Activated T-cell treated with anti-CD3 and anti-CD28 coated beads, Interleukin-2, amount 50 U/mL, for 72 hours (primary cell): ENCODE measurements at regions not wholly inside any gene's neighbourhood (a gene's known extent, or its start where the extent isn't known, plus 50 kb on each side); places are given as distances from the start of the nearest gene placed in this dataset.

Experiments used
- ATAC-seq, 2 donors: fragments of 150-1000 bp; cut with Tn5 transposase; replicated peaks in 1 of 2; 2 replicates each; pipeline ENCODE4 v1.10.0; 2021; ENCODE audit warnings: moderate library complexity in 2 of 2, mild to moderate bottlenecking in 1 of 2
- DNase-seq, 2 donors: peaks; one replicate each; pipeline ENCODE4 v3.0.0; 2021 to 2022; ENCODE audit warnings: mixed read lengths in 1 of 2
- H3K27ac Mint-ChIP-seq: one replicate; pipeline ENCODE4 v1.8.0; 2022; ENCODE audit warnings: mild to moderate bottlenecking, moderate library complexity, mixed read lengths
- H3K27me3 Mint-ChIP-seq: one replicate; pipeline ENCODE4 v1.8.0; 2022; ENCODE audit warnings: low read depth, mixed read lengths
- H3K36me3 Mint-ChIP-seq, 2 donors: one replicate each; pipeline ENCODE4 v1.8.0; 2022; ENCODE audit warnings: mixed read lengths in 2 of 2, mild to moderate bottlenecking in 1 of 2; ENCODE audit not compliant: insufficient read depth in 2 of 2
- H3K4me1 Mint-ChIP-seq: one replicate; pipeline ENCODE4 v1.8.0; 2022; ENCODE audit warnings: low read depth, mixed read lengths
- H3K4me3 Mint-ChIP-seq, 2 donors: one replicate each; pipeline ENCODE4 v1.8.0; 2022; ENCODE audit warnings: mild to moderate bottlenecking in 2 of 2, mixed read lengths in 2 of 2, moderate library complexity in 2 of 2
- H3K9me3 Mint-ChIP-seq, 2 donors: one replicate each; pipeline ENCODE4 v1.8.0; 2022; ENCODE audit warnings: mixed read lengths in 2 of 2

DNA sequence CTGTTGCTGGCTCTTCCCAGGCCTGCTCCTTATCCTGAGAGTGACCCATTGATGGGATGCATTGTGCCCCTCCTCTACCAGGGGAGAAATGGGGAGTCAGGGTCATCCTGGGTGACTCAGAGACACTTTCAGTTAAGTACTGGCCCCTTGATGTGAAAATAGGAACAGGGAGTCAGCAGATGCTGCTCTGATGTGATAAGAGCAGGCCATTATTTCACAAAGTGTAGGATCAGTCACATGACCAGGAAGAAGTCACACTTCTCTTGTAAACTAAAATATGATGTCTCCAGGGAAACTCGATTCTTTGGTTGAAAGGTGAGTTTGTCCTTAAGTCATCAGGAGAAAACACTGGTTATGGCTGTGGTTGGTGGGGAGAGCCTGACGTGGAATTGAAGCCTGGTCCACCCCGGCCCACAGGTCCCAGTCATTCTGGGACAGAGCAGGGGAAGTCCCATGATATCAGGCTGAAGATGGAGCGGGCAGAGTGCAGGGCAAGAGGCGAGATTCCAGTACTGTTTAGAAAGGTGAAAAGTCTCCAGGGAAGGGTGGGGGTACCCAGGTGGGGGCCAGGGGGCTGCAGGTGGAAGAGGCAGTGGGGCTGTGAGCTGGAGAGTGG is 88.6 kb upstream of the NLRP1 start:
- no peaks in the 10 kb centered on the region for H3K36me3 Mint-ChIP-seq
- no peaks in the 10 kb centered on the region for H3K9me3 Mint-ChIP-seq
- no peak overlapping the region for H3K4me3 Mint-ChIP-seq
- ATAC-seq (peak in 1 of 2 donors; percentile 75), DNase-seq (peak in 1 of 2 donors; percentile 6)
- peaks cover 28% of the 10 kb centered on the region for H3K27me3 Mint-ChIP-seq
- peaks cover 5% of the 10 kb centered on the region for H3K4me1 Mint-ChIP-seq
- no peak overlapping the region for H3K27ac Mint-ChIP-seq

DNA sequence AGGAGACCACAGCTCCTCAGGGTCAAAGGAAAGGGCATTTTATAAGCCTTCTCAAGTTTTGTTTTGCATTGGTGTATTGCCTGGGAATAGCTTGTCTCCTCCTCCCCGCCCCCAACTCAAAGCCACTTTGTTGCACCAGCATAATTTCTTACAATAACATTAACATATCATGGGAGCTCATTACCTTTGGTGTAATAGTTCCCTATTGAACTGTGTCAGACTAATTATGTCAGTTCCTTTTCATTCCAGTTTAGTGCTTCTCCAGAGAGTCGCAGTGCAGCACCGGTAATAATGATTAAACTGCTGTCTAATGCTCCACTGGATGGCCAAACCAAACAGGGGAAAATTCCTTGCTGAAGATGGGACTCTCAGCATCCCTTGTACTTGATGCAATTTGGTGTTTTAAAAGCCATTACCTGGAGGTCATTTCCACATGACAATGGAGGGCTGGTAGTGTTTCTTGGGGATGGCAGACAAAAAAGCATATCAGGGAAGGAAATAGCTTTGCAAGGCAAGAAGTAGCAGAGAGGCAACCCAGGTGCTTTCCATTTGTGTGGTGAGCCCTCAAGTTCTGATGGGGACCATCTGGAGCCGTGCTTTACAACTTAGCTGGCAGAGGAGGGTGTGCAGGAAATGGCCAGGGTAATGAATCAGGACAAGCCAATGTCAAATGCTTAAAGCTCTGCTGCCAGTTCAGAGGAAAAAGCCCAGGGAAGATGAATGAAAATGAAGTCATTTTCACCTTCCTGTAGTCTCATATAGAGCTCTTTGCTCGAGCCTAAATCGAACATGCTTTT is 91.5 kb upstream of the NLRP1 start:
- no peak for DNase-seq
- H3K27ac Mint-ChIP-seq: no peak overlapping the region
- H3K36me3 Mint-ChIP-seq: no peaks in the 10 kb centered on the region
- H3K4me3 Mint-ChIP-seq: no peak overlapping the region
- H3K4me1 Mint-ChIP-seq: peaks cover 5% of the 10 kb centered on the region
- H3K9me3 Mint-ChIP-seq: no peaks in the 10 kb centered on the region
- no peak for ATAC-seq
- peaks cover 33% of the 10 kb centered on the region for H3K27me3 Mint-ChIP-seq

DNA sequence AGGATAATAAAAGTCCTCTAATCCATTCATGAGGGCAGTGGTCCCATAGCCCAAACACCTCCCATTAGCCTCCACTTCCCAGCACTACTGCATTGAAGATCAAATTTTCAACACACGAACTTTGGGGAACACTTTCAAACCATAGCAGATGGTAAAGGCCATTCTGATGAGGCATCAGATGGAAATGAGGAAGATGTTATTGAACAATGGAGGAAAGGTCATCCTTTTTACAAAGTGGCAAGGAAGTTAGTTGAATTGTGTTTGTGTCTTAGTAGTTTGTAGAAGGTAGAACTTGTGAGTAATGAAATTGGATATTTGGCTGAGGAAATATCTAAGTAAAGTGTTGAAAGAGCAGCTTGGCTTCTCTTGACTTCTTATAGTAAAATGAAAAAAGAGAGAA is 93.3 kb upstream of the NLRP1 start:
- Mint-ChIP-seq H3K27me3 (peaks cover 49% of the 10 kb centered on the region), H3K9me3 (no peaks in the 10 kb centered on the region), H3K27ac (no peak overlapping the region), H3K4me1 (peaks cover 5% of the 10 kb centered on the region), H3K4me3 (no peak overlapping the region), H3K36me3 (no peaks in the 10 kb centered on the region)
- DNase-seq: no peak
- no peak for ATAC-seq

DNA sequence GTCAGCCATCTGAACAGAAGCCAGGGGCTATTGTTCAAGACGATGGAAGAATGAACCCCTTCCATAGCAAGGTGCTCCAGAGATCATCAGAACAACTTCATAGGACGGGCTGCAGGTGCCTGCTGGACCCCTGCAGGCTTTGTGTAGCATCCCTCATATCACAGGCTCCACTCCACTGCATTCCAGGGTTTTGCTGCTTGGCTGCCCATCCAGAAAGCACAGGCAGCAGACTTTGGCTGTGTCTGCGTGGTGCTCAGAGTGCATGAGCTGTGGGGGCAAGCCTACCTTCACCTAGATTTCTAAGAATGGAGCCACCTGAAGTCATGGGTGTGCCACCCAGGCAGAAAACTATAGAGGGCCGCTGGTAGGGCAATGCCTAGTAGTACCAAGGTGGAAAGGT is 93.9 kb upstream of the NLRP1 start:
- Mint-ChIP-seq H3K4me1 (peaks cover under 1% of the 10 kb centered on the region), H3K9me3 (no peaks in the 10 kb centered on the region), H3K27me3 (peaks cover 43% of the 10 kb centered on the region), H3K27ac (no peak overlapping the region), H3K36me3 (no peaks in the 10 kb centered on the region), H3K4me3 (no peak overlapping the region)
- no peak for ATAC-seq
- no peak for DNase-seq

DNA sequence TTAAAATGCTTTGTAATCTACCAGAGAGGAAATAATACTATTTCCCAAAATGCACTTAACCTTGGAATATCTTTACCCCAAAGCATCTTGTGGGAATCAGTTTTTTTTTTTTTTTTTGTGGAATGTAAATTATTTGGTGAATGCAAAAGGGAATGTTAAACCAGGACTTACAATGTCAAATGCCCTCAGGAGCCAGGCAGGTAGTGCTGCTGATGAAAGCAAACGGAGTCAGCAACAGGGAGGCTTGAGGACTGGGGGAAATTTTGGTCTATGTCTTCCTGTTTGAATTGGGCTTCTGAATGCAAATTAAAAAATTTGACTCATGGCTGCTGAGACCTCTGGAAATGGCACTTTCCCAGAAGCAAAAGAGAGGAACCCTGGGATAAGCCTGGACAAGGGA is 96.5 kb upstream of the NLRP1 start:
- Mint-ChIP-seq H3K4me1 (no peaks in the 10 kb centered on the region), H3K27me3 (peaks cover 41% of the 10 kb centered on the region)
- ATAC-seq: no peak

DNA sequence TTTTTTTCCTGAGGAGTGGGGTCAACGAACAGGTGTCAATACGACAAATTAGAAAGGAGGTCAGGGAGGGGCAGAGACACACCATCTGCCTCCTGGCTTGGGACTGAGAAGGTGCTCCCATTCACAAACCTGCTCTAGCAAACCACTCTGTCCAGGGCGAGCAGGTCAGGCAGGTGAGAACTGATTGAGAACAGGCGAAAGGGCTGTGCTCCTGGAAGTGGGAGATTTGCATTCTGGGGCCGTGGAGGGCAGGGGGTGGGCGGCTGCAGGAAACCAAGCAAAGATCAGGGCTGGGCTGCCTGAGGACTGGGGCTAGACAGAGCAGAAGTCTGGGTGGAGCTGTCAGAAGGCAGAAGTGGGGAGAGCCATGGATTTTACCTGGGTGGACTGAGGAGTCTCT is 98.9 kb upstream of the NLRP1 start:
- no peak for ATAC-seq
- peaks cover 37% of the 10 kb centered on the region for H3K27me3 Mint-ChIP-seq

More for the DNA sequence above, 96.5 kb upstream of the NLRP1 start:
- Mint-ChIP-seq H3K9me3 (no peaks in the 10 kb centered on the region), H3K36me3 (no peaks in the 10 kb centered on the region), H3K4me3 (no peak overlapping the region), H3K27ac (no peak overlapping the region)
- no peak for DNase-seq

DNA sequence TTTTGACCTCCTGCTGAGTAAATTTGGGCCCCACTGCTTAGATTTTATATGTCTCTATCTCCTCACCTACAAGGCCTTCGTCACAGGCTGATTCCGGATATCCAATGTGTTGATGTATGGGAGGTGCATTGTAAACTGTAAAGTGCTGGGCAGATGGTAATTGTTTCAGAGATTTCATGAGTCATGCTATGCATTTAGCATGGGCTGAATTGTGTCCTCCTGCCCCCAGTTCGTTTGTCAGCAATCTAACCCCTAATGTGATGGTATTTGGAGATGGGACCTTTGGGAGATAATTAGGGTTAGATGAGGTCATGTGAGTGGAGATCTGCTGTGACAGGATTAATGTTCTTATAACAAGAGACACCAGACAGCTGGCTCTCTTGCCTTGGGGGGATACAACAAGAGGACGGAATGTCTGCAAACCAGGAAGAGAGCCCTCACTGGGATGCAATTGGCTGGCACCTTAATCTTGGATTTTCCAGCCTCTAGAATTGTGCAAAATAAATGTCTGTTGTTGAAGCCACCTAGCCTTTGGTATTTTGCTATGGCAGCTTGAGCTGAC is 101.8 kb upstream of the NLRP1 start:
- no peak overlapping the region for H3K27ac Mint-ChIP-seq
- H3K9me3 Mint-ChIP-seq: no peaks in the 10 kb centered on the region
- no peak for DNase-seq
- peaks cover 0 to 2% of the 10 kb centered on the region in 2 donors for H3K36me3 Mint-ChIP-seq
- H3K27me3 Mint-ChIP-seq: peaks cover 19% of the 10 kb centered on the region
- H3K4me1 Mint-ChIP-seq: no peaks in the 10 kb centered on the region
- no peak overlapping the region for H3K4me3 Mint-ChIP-seq
- ATAC-seq: no peak

More for the DNA sequence above, 98.9 kb upstream of the NLRP1 start:
- H3K4me3 Mint-ChIP-seq: no peak overlapping the region
- H3K9me3 Mint-ChIP-seq: no peaks in the 10 kb centered on the region
- no peaks in the 10 kb centered on the region for H3K4me1 Mint-ChIP-seq
- no peak overlapping the region for H3K27ac Mint-ChIP-seq
- peaks cover 0 to 2% of the 10 kb centered on the region in 2 donors for H3K36me3 Mint-ChIP-seq
- DNase-seq: no peak

DNA sequence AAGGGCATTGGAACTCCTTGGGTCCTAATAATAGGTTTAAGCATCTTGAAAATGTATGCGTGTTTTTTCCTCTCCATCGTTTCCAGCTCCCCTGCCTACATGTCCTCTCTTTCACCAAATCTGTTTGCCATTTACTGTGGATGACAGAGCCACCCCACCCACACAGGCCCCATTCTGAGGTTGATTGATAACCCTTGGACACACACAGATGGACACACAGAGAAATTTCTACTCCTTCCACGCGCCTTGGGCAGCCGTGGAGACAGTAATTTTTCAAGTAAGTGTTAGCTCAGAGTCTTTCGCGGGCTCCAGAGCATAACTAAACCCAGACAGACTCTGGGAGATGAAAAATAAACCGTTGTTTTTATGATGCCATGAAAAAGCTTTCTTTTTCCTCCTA is 103.3 kb upstream of the NLRP1 start:
- Mint-ChIP-seq H3K4me1 (no peaks in the 10 kb centered on the region), H3K9me3 (no peaks in the 10 kb centered on the region), H3K27ac (no peak overlapping the region), H3K4me3 (no peak overlapping the region), H3K27me3 (peaks cover 6% of the 10 kb centered on the region), H3K36me3 (peaks cover 0 to 2% of the 10 kb centered on the region in 2 donors)
- ATAC-seq (no peak), DNase-seq (no peak)

DNA sequence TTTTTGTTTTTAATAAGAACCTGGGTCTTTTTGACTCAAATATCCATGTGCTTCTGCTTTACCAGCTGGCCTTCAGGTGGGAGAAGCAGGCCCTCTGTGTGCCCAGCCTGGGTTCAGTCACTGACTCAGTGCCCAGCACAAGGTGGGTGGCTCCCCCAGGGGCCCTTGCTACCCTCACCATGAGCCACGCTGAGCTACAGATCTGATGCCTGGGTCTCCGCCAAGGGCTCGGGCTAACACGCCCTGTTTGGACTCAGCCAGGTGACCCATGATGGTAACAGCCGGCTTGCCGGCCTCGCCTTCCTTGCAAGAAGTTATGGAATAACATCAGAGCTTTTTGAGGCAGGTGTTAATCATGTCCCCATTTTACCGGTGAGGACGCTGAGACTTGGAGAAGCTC is 109.5 kb upstream of the NLRP1 start:
- no peak for DNase-seq
- Mint-ChIP-seq H3K4me1 (no peaks in the 10 kb centered on the region), H3K9me3 (no peaks in the 10 kb centered on the region), H3K27ac (no peak overlapping the region), H3K4me3 (no peak overlapping the region), H3K36me3 (no peaks in the 10 kb centered on the region), H3K27me3 (peaks cover 11% of the 10 kb centered on the region)
- no peak for ATAC-seq

DNA sequence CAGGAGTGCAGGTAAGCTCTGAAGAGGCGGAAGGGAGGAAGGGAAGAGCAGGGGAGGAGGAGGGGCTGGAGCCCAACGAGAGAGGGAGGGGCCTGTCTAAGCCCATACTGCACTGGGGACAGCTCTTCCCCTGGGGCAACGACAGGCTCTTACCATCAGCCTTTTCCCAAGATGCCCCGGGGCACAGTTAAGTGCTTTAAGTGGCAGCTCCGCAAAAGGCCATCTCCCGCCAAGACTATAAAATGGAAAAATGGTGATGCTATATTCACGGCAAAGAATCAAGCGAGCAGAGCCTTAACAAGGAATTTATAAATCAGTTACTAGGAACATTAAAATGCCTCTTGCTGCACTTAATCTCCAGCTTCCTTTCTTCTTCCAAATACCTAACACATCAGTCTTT is 110.2 kb upstream of the NLRP1 start:
- Mint-ChIP-seq H3K4me3 (no peak overlapping the region), H3K9me3 (peaks cover 0 to 2% of the 10 kb centered on the region in 2 donors), H3K36me3 (no peaks in the 10 kb centered on the region), H3K27me3 (peaks cover 11% of the 10 kb centered on the region), H3K4me1 (no peaks in the 10 kb centered on the region), H3K27ac (no peak overlapping the region)
- no peak for DNase-seq
- ATAC-seq: no peak

DNA sequence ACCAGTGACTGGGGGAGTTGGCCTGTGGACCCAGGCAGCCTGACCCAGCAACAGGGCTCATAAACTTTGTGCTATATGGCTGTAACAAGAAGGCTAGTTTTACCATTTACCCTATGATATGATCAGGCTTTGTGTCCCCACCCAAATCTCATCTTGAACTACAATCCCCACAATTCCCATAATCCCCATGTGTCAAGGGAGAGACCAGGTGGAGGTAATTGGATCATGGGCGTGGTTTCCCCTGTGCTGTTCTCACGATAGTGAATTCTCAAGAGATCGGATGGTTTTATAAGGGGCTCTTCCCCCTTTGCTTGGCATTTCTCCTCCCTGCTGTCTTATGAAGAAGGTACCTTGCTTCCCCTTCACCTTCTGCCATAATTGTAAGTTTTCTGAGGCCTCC is 111.2 kb upstream of the NLRP1 start:
- Mint-ChIP-seq H3K27ac (no peak overlapping the region), H3K9me3 (peaks cover 0 to 2% of the 10 kb centered on the region in 2 donors), H3K4me3 (no peak overlapping the region), H3K36me3 (no peaks in the 10 kb centered on the region), H3K27me3 (peaks cover 15% of the 10 kb centered on the region), H3K4me1 (no peaks in the 10 kb centered on the region)
- ATAC-seq (no peak), DNase-seq (no peak)

DNA sequence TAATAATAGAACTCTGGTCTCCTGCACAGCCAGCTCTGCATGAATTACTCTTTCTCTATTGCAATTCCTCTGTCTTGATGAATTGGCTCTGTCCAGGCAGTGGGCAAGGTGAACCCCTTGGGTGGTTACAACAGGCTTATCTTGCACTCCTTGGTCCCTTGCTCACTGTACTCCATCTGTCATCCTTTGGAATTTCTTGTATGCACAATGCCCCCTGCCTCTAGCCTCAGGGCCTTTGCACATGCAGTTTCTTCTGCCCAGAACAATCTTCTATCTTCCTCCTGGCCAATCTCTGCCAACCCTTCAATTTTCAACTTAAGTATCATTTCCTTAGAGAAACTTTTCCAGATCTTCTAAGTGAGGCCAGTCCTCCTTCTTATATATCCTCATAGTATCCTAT is 114.7 kb upstream of the NLRP1 start:
- H3K9me3 Mint-ChIP-seq: peaks cover 0 to 2% of the 10 kb centered on the region in 2 donors
- H3K4me1 Mint-ChIP-seq: no peaks in the 10 kb centered on the region
- H3K36me3 Mint-ChIP-seq: no peaks in the 10 kb centered on the region

DNA sequence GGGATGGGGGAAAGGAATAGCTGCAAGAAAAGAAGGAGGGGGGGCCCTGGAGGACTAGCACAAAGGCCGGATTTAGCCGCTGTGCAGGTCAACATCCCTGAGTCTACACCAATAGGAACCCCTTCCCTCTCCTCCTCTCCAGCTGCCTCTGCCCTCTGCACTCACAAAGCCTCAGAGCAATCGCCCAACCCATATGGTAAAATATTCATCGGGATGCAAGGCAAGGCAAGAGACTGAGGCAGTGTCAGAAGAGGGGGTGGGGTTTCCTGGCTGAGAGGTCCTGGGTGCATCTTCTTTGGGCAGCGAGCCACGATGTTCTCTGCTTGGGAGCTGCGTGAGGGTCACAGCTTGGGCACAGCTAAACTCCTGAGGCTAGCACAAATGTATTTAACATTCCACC is 115.5 kb upstream of the NLRP1 start:
- H3K9me3 Mint-ChIP-seq: peaks cover 0 to 2% of the 10 kb centered on the region in 2 donors
- H3K4me3 Mint-ChIP-seq: no peak overlapping the region
- no peaks in the 10 kb centered on the region for H3K36me3 Mint-ChIP-seq
- DNase-seq (no peak), ATAC-seq (no peak)
- no peak overlapping the region for H3K27ac Mint-ChIP-seq
- peaks cover 37% of the 10 kb centered on the region for H3K27me3 Mint-ChIP-seq
- no peaks in the 10 kb centered on the region for H3K4me1 Mint-ChIP-seq

More for the DNA sequence above, 114.7 kb upstream of the NLRP1 start:
- DNase-seq (no peak), ATAC-seq (no peak)
- Mint-ChIP-seq H3K27ac (no peak overlapping the region), H3K27me3 (peaks cover 34% of the 10 kb centered on the region), H3K4me3 (no peak overlapping the region)
